GM20000 (cell line): ENCODE measurements at regions not wholly inside any gene's neighbourhood (a gene's known extent, or its start where the extent isn't known, plus 50 kb on each side); places are given as distances from the start of the nearest gene placed in this dataset.

Experiments used
- DNase-seq: peaks from one replicate; pipeline ENCODE4 v3.0.0; 2012; ENCODE audit warnings: low spot score
- CTCF ChIP-seq: IDR thresholded peaks from 2 replicates; pipeline ENCODE4 v1.5.1; 2012; ENCODE audit warnings: mild to moderate bottlenecking, control low read depth; ENCODE audit errors: extremely low read depth, missing control alignments

GRCh38 chr4:120155287-120155686 is 88.6 kb upstream of the MAD2L1 start:
- DNase-seq, result no peak
- TF ChIP-seq CTCF, result no peak

- DNase-seq, result no peak
- TF ChIP-seq CTCF, result no peak
Measured at GRCh38 chr4:120144634-120145033, 78.0 kb upstream of the MAD2L1 start.

GRCh38 chr4:120144041-120144440 is 77.4 kb upstream of the MAD2L1 start:
- DNase-seq, result no peak
- TF ChIP-seq CTCF, result no peak

GRCh38 chr4:120139392-120139791 is 72.7 kb upstream of the MAD2L1 start:
- DNase-seq, result no peak
- TF ChIP-seq CTCF, result no peak

- DNase-seq, result no peak
- no peak for TF ChIP-seq CTCF
Measured at GRCh38 chr4:120132935-120133334, 66.3 kb upstream of the MAD2L1 start.

- no peak for DNase-seq
- TF ChIP-seq CTCF, result no peak
Measured at GRCh38 chr4:120130786-120131185, 64.1 kb upstream of the MAD2L1 start.
